Activated CD4-positive, CD25-positive, alpha-beta regulatory T cell treated with anti-CD3 and anti-CD28 coated beads, Interleukin-2, amount 50 U/mL, for 24 hours (primary cell): ENCODE measurements at regions not wholly inside any gene's neighbourhood (a gene's known extent, or its start where the extent isn't known, plus 50 kb on each side); places are given as distances from the start of the nearest gene placed in this dataset.
"Not testable (repeated sequence)": the region's sequence is repeated elsewhere in the genome, so short reads cannot be mapped to it uniquely, and the experiment has no call there.

Experiments used
- ATAC-seq, 2 donors: fragments of 150-1000 bp; cut with Tn5 transposase; one replicate each; pipeline ENCODE4 v1.10.0; 2021; ENCODE audit warnings: mild to moderate bottlenecking in 1 of 2, moderate library complexity in 1 of 2

DNA sequence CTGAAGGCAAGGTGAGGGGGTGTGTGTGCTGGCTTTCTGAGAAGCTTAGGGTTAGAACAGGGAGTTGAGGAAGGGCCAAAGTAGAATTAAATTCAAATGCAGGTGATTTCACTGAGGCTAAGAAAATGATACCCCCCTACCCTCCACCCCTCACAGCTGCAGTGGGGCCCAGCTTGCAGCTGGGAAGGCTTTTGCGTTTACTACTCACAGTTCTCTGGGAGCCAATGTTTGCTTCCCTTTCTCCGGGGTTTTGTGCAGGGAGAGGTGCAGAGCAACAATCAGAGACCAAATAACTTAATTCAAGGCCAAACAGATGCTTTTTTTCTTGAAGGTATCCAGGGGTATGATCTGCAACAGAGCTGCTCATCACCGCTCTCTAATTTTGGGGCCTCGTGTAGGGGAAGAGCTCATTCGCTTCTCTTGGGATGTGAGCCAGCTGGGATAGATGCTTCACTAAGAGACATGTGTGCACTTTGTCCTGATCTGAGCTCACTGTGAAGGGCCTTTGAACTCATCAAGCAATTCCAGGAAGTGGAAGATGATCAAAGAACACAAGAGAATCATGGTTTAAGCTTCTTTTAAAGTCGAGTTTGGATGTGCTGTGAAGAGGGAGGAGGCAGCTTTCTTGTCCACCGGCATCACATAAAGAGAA, 122.7 kb upstream of the C1GALT1C1 start:
- ATAC-seq: no peak

DNA sequence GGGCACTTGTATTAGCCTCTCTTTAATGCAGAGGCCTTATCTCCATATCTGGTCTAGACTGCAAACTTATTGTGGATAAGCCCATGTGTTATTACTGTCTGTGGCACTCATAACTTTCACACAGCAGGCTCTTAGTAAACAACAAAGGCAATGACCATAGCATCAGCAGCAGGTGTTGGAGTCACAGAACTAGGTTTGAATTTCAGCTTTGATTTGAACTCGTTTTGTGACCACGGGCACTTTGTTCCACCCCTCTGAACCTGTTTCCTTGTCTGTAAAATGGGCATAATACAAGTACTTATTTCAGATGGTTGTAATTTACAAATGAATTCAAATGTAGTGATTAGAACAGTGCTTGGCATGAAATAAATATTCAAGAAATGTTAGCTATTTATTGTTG, 121.8 kb upstream of the C1GALT1C1 start:
- ATAC-seq: no peak

DNA sequence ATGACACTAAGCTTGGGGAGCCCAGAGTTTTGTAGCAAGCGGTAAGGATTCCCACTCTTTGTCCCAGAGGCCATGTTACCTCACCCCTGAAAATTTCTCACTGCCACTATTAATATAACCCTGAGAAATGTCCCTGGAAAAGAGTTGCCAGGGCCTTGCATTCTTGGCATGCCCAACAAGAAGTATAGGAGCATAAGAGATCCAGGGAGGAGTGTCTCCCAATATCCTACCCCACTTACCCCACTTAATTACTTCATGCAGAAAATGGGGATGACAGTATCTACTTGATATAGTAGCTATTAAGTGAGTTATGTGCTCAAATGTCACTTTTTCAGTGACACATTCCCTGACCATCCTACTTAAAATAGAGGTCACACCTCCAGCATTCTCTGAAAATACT, 120.5 kb upstream of the C1GALT1C1 start:
- no peak for ATAC-seq

DNA sequence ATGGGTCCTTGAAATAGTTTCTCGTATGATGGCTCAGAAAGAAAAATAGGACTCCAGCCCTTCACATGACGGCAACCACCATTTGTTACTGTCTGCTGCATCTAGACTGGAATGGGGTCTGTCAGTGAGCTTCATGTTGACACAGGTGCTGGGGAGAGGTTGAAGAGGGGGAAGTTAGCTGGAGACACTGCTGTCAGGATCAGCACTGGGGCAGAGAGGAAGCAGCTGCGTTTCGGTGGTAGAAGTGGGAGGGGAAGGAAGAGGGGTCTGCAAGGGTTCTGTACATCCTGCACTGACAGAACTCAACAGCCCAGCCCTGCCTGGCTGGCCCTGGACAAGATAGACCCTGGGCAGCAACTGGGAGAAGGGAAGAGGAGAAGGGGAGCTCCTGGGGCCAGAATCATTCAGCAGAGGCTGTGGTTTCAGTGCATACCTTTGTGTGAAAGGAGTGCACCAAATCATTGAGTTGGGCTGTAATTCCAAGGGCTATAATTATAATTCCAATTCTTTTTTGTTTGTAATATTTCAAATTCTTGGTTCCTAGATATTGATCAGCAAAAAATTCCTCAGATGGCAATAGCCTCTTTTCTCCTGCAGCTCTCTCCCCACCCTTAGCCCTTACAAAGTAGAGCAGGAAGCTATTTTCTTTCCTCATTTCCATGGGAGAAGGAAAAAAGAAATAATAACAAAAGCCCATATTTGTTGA, 119.4 kb upstream of the C1GALT1C1 start:
- no peak for ATAC-seq

DNA sequence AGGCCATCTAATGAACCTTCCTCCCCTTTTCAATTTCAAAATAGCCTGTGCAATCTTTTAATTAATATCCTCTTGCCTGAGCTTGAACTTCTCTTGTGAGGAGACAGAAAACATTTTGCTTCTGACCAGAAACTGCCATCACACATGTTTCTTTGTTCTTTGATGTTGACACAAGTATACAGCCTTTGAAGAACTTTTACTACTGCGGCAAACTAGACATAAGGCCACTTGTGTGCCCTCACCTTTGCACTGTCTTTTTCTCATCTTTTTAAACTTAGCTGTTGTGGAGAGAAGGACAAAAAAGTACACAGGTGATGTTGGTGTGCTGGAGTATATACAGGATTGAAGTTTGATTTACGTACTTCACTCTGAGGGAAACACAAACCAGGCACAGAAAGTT, 116.3 kb upstream of the C1GALT1C1 start:
- ATAC-seq: no peak

DNA sequence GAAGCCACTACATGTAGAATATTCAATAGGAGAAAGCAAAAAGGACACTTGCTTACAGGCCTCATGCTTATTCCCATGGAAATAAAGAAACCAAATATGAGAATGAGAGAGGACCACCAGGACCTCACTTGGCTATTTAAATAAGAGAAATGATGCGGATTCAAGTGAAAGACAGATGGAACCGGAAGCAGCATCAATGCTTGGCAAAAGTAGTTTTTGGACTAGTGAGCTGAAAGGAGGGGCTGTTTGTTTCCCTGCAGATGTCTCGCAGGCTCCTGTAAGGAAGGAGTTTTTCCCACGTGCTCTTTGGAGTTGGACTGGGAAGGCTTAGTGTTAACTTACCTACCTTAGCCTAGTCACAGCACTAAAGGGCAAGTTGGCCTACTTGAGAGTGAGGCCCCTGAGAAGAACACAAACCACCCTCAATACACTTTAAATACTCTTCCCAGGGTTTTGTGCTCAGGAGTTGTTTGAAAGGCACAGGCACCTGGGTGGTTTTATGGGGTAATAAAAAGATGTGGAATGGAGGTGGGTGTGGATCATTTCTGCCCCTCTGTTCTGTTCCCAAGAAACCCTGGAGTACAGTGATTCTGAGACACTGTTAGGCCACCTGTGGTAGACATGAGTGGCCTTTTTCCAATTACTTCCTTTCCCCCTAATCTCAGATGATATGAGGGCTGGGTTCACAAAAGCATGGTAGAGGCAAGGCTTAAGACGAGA, 113.3 kb upstream of the C1GALT1C1 start:
- ATAC-seq: no peak

DNA sequence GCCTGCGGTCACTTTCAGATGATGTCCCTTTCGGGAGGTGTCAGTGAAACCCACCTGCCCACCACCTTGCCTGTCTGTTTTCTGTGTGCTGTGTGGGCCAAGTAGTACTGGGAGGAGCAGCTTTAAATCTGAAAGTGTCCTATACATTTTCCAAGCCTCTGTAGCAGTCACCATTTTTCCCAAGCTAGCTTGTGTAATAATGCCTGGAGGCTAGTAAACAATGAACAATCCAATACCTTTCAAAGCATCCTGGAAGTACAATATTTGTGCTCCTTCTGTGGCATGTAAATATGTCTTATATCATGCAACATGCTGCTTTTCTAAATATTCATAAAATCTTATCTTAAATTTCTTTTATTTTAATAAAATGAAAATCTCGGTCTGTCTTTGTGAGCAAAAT, 111.6 kb upstream of the C1GALT1C1 start:
- ATAC-seq: no peak

DNA sequence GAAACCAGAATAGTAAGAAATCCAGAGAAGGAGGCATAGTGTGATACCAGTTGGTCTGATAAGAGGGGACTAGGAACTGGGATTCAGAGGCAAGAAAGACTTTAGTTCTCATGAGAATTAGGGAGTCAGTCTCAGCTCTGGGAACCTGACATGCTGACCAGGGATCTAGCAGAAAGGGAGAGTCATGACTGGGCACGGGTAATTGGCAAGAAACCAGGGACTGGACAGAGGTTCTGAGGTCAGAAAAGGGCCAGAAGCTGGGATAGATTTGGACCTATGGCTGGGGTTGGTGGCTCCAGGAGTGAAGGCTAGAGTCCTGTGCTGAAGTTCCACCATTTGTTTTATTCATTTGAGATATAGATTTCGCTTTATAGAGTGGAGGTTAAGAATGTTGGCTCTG, 110.2 kb upstream of the C1GALT1C1 start:
- ATAC-seq: no peak

DNA sequence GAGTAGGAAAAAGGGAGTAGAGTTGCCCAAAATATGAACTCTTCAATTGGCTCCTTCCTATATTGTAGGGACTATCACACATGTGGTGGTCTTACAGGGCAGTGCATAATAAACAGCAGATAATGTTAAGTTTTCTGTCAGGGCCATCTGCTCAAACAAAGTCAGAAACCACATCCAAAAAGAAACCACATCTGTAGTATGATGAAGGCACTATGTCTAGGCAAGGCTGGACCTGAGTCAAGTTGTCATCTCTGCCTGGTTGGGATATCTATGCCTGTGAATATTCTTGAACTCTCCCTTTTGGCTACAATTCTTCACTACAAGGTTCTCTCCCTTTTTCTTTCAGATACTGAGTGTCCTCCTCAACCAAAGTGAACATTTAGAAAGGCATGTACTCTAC, 109.4 kb upstream of the C1GALT1C1 start:
- no peak for ATAC-seq

DNA sequence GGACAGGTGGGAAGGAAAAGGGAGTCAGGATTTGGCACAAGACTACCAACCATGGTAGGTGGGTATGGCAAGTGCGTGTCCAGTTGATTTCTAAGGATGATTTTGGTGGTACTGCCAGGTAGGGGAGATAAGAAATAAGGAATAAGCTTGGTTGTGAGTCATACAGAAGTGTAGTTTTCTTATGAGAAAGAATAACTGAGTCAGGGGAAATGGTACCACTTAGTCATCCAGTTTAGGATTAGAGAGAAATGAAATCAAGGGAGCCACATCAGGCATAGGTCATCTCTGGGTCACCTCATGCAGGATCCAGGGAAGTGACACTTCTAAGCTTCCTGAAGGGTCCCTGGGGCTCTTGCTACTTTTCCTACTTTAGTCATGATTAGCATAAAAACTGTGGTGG, 107.1 kb upstream of the C1GALT1C1 start:
- ATAC-seq: peak; percentile 41 to 51

DNA sequence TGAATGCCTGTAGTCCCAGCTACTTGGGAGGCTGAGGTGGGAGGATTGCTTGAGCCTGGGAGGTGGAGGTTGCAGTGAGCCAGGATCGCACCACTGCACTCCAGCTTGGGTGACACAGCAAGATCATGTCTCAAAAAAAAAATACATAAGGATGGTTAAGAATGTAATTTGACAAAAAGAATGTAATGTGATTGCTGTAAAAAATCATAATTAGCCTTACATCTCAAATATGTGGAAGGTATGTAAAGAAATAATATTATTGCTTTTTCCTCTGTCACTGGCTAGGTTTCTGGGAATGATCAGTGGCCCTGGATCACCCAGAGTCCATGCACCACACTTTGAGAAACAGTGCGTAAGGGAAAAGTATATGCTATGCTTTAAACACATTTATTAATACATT, 106.1 kb upstream of the C1GALT1C1 start:
- ATAC-seq: no peak

DNA sequence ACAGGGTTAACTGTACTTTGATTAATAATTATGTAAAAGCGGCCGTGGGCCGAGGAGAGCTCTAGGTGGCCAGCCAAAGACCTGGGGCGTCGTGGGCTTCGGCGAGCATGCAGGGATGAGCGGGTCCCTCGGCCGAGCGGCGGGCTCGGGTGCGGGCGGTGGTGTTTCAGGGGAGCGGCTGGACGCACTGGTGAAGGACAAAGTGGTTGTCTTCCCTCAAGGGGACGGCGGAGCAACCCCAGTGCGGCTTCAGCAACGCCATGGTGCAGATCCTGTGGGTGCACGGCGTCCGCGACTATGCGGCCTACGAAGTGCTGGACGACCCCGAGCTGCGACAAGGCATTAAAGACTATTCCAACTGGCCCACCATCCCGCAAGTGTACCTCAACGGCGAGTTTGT, 103.0 kb upstream of the C1GALT1C1 start:
- ATAC-seq: no peak

DNA sequence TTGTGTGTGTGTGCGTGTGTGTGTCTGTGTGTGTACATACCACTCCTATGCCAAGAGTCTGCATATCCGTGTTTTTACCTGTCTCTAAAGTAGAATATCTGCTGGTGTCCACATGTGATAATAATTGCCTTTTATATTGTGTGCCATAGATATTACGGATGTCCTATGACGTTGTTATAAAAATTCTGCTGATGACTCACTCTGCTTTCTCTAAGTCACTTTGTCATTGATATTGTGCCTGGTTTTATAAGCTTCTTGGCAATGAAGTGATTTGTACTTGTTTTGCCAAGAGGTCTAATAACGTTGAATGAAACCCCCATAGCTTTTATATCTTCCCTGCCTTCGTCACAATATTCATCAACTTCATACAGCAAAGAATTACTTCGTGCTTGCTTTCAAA, 102.6 kb upstream of the C1GALT1C1 start:
- ATAC-seq: no peak

DNA sequence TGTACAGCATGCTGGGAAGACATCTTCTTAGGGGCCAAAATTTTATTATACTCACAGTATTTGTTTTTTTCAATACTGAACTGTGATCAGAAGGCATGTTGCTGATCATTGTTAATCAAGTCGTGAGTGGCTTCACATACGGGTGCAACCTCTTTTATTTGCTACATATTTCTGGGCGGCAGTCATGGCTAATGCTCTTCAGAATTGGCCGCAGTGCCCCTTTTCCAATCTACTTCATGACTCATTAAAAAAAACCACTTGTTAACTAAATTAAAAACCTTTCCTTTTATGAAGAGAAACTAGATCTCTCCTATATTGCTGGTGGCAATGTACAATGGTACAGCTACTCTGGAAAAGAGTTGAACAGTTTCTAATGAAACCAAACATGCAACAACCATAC, 101.5 kb upstream of the C1GALT1C1 start:
- ATAC-seq: no peak

DNA sequence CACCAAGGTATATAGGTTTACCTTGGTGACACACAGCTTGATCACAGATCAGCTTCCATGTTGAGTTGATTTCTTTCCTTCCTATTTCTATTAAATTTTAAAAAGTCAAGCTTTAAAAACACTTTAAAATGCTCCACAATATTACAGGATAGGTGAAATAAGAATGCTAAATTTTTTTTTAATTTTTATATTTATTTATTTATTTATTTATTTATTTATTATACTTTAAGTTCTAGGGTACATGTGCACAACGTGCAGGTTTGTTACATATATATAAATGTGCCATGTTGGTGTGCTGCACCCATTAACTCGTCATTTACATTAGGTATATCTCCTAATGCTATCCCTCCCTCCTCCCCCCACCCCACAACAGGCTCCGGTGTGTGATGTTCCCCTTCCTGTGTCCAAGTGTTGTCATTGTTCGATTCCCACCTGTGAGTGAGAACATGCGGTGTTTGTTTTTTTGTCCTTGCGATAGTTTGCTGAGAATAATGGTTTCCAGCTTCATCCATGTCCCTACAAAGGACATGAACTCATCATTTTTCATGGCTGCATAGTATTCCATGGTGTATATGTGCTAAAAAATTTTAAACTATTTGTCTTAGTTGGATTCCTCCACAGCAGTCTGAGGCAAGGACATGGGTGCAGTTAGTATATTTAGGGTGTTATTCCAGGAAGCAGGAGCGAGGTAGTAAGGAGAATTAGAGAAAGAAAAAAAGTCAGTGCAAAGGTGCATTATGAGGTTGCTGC, 99.8 kb upstream of the C1GALT1C1 start:
- not testable (repeated sequence) for ATAC-seq

DNA sequence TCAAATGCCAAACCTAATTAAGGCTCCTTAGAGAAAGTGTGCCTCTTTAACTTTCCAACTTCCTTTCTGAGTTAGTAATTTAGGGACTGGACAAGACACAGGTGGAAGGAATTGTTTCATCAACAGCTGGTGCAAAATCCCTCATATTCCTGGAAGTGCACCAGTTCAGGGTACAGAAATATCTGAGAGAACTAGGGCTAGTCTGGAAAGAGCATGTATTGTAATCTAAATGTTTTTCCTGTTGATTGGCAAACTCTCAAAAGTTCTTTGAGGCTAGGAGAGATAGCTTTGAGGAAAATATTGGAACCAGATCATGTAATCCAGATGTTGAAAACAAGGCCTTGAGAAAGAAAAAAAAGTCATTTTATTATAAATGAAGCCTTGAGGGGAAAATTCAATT, 98.1 kb upstream of the C1GALT1C1 start:
- no peak for ATAC-seq

DNA sequence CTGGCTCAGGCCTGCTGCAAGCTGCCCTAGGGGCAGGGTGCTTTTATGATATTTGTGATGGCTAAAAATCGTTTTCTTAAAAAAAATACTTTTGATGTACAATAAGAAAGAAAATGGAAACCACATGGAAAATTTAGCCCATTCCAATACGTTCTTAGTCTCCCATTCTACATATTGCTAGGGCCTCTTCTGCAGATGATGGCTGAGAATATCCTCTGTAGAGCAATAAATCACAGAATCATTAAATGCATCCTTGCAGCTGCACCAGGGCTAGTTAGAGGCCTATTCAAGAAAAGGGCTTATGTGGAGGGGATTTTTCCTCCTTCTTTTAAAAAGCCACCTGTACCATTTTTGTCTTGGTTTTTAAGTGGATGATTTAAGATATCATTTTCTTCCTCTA, 97.6 kb upstream of the C1GALT1C1 start:
- ATAC-seq: no peak

DNA sequence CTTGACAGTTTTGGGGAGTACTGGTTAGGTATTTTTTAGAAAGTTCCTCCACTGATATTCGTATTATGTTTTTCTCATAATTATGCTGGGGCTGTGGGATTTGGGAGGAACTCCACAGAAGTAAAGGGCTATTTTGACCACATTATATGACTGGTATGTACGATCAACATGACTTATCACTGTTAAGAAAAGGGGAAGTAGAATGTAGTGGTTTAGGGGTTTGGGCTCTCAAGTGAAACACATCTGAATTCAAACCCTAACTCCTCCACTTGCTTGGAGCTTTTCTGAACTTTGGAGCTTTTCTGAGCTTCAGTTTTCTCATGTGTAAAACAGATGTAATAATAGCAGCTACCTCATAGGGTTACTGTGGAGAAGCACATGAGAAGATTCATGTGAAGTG, 96.4 kb upstream of the C1GALT1C1 start:
- no peak for ATAC-seq

DNA sequence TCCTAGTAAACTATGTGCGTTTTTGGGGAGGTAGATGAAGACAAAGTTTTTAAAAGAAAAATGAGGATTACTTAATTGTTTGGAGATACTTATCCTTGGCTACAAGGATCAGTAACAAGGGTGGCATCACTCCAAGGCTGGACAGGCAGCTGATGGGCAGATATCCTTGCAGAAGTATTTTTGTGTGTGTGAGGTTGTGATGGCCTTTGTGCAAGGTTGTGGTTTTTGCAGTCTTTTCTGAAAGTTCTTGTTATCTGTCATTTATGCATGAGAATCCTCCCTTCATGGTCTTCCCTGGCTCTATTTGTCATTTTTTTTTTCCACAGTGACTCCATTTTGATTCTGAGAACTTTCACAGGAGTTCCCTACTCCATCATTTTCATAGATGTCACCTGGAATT, 96.0 kb upstream of the C1GALT1C1 start:
- no peak for ATAC-seq

DNA sequence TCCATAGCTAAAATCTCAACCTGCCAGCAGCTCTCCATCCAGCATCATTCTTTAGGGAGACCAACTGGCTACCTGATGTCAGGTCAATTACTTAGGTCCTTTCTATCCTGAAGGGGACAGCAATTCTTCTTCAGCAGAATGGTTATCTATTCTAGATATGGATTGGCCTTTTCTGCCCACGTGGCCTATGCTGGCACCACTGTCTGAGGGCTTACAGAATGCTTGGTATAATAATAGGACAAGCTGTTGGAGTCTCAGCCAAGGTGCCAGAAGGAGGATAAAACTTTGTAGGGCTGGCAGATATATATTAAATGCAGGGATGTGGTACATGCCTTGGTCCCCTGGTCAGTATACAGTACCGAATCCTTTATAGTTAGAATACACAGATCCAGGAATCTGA, 89.8 kb upstream of the C1GALT1C1 start:
- ATAC-seq: no peak

DNA sequence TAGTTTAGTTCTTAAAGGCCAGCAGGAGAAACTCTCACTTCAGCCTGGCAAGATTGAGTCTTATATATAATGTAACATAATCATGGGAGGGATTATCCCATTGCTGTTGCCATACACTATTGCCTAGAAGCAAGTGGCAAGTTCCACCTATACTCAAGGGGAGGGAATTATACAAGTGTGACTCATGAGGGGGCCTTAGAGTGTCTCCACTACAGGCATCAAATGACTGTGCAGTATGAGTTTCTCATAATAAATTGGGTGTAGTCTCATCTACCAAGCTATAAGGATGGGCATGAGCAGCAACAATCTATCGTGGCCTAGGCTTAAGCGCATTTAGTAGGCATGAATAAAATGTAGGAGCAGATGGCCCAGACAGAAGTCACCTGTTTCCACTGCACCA, 89.1 kb upstream of the C1GALT1C1 start:
- peak in 1 of 2 donors; percentile 38 for ATAC-seq

DNA sequence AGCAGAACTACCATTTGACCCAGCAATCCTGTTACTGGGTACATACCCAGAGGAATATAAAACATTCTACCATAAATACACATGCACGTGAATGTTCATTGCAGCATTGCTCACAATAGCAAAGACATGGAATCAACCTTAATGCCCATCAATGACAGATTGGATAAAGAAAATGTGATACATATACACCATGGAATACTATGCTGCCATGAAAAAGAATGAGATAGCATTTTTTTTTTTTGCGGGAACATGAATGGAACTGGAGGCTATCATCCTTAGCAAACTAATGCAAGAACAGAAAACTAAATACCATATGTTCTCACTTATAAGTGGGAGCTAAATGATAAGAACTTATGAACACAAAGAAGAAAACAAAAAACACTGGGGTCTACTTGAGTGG, 72.5 kb upstream of the C1GALT1C1 start:
- ATAC-seq: not testable (repeated sequence)

DNA sequence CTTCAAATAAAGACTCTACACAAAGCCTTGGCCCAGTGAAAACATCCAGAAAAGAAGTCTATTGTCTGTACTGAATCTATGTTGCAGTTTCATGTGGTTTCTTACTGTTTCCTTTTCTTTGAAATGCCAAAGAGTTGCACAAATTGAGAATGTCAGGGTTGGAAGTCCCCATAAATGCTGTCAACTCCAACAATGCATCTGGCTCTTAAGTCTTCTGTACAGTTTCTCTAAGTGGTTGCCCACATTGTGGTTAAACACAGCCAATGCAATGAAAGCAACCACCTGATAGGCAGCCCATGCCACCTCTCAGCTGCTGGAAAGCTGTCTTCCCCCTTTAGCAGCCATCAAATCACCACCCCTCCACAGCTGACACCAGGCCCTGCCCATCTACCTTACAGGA, 67.2 kb upstream of the C1GALT1C1 start:
- ATAC-seq: peak; percentile 88 to 90
